SK-N-SH treated with all-trans-retinoic acid at 6 μM for 48 hours (cell line): ENCODE measurements at regions not wholly inside any gene's neighbourhood (a gene's known extent, or its start where the extent isn't known, plus 50 kb on each side); places are given as distances from the start of the nearest gene placed in this dataset.

Source experiments
- ARNTL ChIP-seq: fragments of 450-650 bp; formaldehyde crosslinking; IDR thresholded peaks from 2 replicates; pipeline ENCODE4 v1.5.0; 2020; ENCODE audit warnings: low read depth, mild to moderate bottlenecking, moderate library complexity, borderline replicate concordance
- BACH2 ChIP-seq: fragments of 250-450 bp; sonication (Bioruptor Pico); IDR thresholded peaks from 2 replicates; pipeline ENCODE4 v1.9.0; 2021; ENCODE audit warnings: mild to moderate bottlenecking, borderline replicate concordance
- ESRRG ChIP-seq: fragments of 250-450 bp; sonication (Bioruptor Pico); IDR thresholded peaks from 2 replicates; pipeline ENCODE4 v1.6.1; 2021; ENCODE audit warnings: mild to moderate bottlenecking
- ISL1 ChIP-seq: fragments of 250-450 bp; sonication (Bioruptor Pico); IDR thresholded peaks from 2 replicates; pipeline ENCODE4 v2.1.2; 2022; ENCODE audit warnings: mild to moderate bottlenecking, moderate library complexity
- OSR1 ChIP-seq: fragments of 250-450 bp; sonication (Bioruptor Pico); IDR thresholded peaks from 2 replicates; pipeline ENCODE4 v1.8.0; 2022; ENCODE audit warnings: moderate library complexity, mild to moderate bottlenecking, inconsistent platforms
- PATZ1 ChIP-seq: fragments of 250-450 bp; sonication (Bioruptor Pico); IDR thresholded peaks from 2 replicates; pipeline ENCODE4 v1.8.0; 2020; ENCODE audit warnings: mild to moderate bottlenecking, moderate library complexity, borderline replicate concordance
- TOX ChIP-seq: fragments of 250-450 bp; sonication (Bioruptor Pico); IDR thresholded peaks from 2 replicates; pipeline ENCODE4 v1.8.0; 2021; ENCODE audit warnings: mild to moderate bottlenecking, moderate library complexity, borderline replicate concordance
- ZFP30 ChIP-seq: fragments of 450-650 bp; formaldehyde crosslinking; IDR thresholded peaks from 2 replicates; pipeline ENCODE4 v1.5.0; 2022; ENCODE audit warnings: mild to moderate bottlenecking, moderate library complexity

GRCh38 chr5:158119961-158120723, 261.2 kb upstream of the CLINT1 start:
- no peak for TF ChIP-seq TOX (CRISPR knock-in tag)
- TF ChIP-seq ISL1 = peak; percentile 26; the same call in 1 of the 2 replicates
- no peak for TF ChIP-seq PATZ1
- TF ChIP-seq ZFP30 (CRISPR knock-in tag) = no peak
- TF ChIP-seq OSR1 (CRISPR knock-in tag) = no peak
- TF ChIP-seq BACH2 = no peak
- TF ChIP-seq ARNTL (CRISPR knock-in tag) = no peak
- TF ChIP-seq ESRRG = no peak
